ENCODE measurements at regions not wholly inside any gene's neighbourhood (a gene's known extent, or its start where the extent isn't known, plus 50 kb on each side); places are given as distances from the start of the nearest gene placed in this dataset.

GRCh38 chr5:56493308-56493707, 260.2 kb upstream of the ANKRD55 start:
- H3K27me3 ChIP-seq (ENCODE audit: control insufficient read depth in 1 of 2, insufficient read depth in 2 of 2, low read length in 2 of 2), result no peaks in the 10 kb centered on the region
- DNase-seq (no peak), ATAC-seq (ENCODE audit: poor library complexity) (no peak)
- H3K4me1 ChIP-seq (ENCODE audit: insufficient read depth, low read length), result peaks cover 18% of the 10 kb centered on the region
- intact Hi-C loops (cut with DNase I, micrococcal nuclease), result loop anchor here in 1 of 2 experiments (5.0 kb wide), 1 partner anchor 34 kb away; no protein-coding TSS in a partner anchor
- no peaks in the 10 kb centered on the region for H3K9me3 ChIP-seq (ENCODE audit: control insufficient read depth in 1 of 2, insufficient read depth in 1 of 2, low read length in 2 of 2)
- H3K4me3 Mint-ChIP-seq, result no peak overlapping the region
- no peak overlapping the region for H3K4me3 ChIP-seq (ENCODE audit: low read length)
- no peak overlapping the region for H3K27ac Mint-ChIP-seq
- H3K27ac ChIP-seq (ENCODE audit: low read depth in 1 of 2, low read length in 2 of 2), result no peak overlapping the region
- H3K36me3 Mint-ChIP-seq (ENCODE audit: low read depth), result no peaks in the 10 kb centered on the region
- CTCF ChIA-PET, result no interaction called here
- H3K27me3 Mint-ChIP-seq, result no peaks in the 10 kb centered on the region
- POLR2A ChIA-PET, result no interaction called here
- TF ChIP-seq CTCF (IDR thresholded peaks at IDR 0.05), result no peak
- peaks cover 44% of the 10 kb centered on the region for H3K4me1 Mint-ChIP-seq (ENCODE audit: low read depth)
- H3K9me3 Mint-ChIP-seq, result no peaks in the 10 kb centered on the region
- no peaks in the 10 kb centered on the region for H3K36me3 ChIP-seq (ENCODE audit: insufficient read depth, low read length)

- H3K36me3 Mint-ChIP-seq (ENCODE audit: low read depth), result no peaks in the 10 kb centered on the region
- peaks cover 18% of the 10 kb centered on the region for H3K4me1 ChIP-seq (ENCODE audit: insufficient read depth, low read length)
- peaks cover 44% of the 10 kb centered on the region for H3K4me1 Mint-ChIP-seq (ENCODE audit: low read depth)
- TF ChIP-seq CTCF (IDR thresholded peaks at IDR 0.05), result no peak
- no peak overlapping the region for H3K4me3 Mint-ChIP-seq
- H3K27ac Mint-ChIP-seq, result no peak overlapping the region
- peaks cover 0 to 2% of the 10 kb centered on the region in 2 experiments for H3K9me3 ChIP-seq (ENCODE audit: control insufficient read depth in 1 of 2, insufficient read depth in 1 of 2, low read length in 2 of 2)
- H3K27ac ChIP-seq (ENCODE audit: low read depth in 1 of 2, low read length in 2 of 2), result no peak overlapping the region
- no peaks in the 10 kb centered on the region for H3K27me3 ChIP-seq (ENCODE audit: control insufficient read depth in 1 of 2, insufficient read depth in 2 of 2, low read length in 2 of 2)
- no peaks in the 10 kb centered on the region for H3K9me3 Mint-ChIP-seq
- no peaks in the 10 kb centered on the region for H3K27me3 Mint-ChIP-seq
- no peaks in the 10 kb centered on the region for H3K36me3 ChIP-seq (ENCODE audit: insufficient read depth, low read length)
- ATAC-seq (ENCODE audit: poor library complexity) (no peak), DNase-seq (no peak)
- intact Hi-C loops (cut with DNase I, micrococcal nuclease), result loop anchor here in 1 of 2 experiments (5.0 kb wide), 1 partner anchor 34 kb away; no protein-coding TSS in a partner anchor
- H3K4me3 ChIP-seq (ENCODE audit: low read length), result no peak overlapping the region
- ChIA-PET CTCF (no interaction called here), POLR2A (interaction anchor here (1.3 kb wide), 1 partner anchor 93 kb away, joined by 4 read pairs; no protein-coding TSS in a partner anchor)
Observed at GRCh38 chr5:56492812-56493211, 259.7 kb upstream of the ANKRD55 start.

- peaks cover 14% of the 10 kb centered on the region for H3K4me1 ChIP-seq (ENCODE audit: insufficient read depth, low read length)
- ATAC-seq (ENCODE audit: poor library complexity), result peak; percentile 96
- peaks cover 0 to 4% of the 10 kb centered on the region in 2 experiments for H3K9me3 ChIP-seq (ENCODE audit: control insufficient read depth in 1 of 2, insufficient read depth in 1 of 2, low read length in 2 of 2)
- intact Hi-C loops (cut with DNase I, micrococcal nuclease), result loop anchor here in 1 of 2 experiments (5.0 kb wide), 1 partner anchor 36 kb away; no protein-coding TSS in a partner anchor
- ChIA-PET CTCF (interaction anchor here (0.6 kb wide), 1 partner anchor 262 kb away, joined by 3 read pairs; no protein-coding TSS in a partner anchor), POLR2A (interaction anchor here (0.7 to 2.6 kb wide), 8 partner anchors 8 to 258 kb away, joined by 3 to 9 read pairs (median 4); partner anchors contain the start of gene ANKRD55)
- H3K9me3 Mint-ChIP-seq, result no peaks in the 10 kb centered on the region
- TF ChIP-seq CTCF (IDR thresholded peaks at IDR 0.05), result no peak
- H3K27me3 Mint-ChIP-seq, result no peaks in the 10 kb centered on the region
- H3K27ac ChIP-seq (ENCODE audit: low read depth in 1 of 2, low read length in 2 of 2), result peak overlapping the region in 1 of 2 donors; percentile 47
- H3K4me3 Mint-ChIP-seq, result peak overlapping the region; percentile 1
- no peaks in the 10 kb centered on the region for H3K36me3 Mint-ChIP-seq (ENCODE audit: low read depth)
- no peak overlapping the region for H3K4me3 ChIP-seq (ENCODE audit: low read length)
- no peaks in the 10 kb centered on the region for H3K36me3 ChIP-seq (ENCODE audit: insufficient read depth, low read length)
- H3K4me1 Mint-ChIP-seq (ENCODE audit: low read depth), result peaks cover 31% of the 10 kb centered on the region
- peak overlapping the region; percentile 77 for H3K27ac Mint-ChIP-seq
- peak in 12 of 14 experiments; percentile 38 to 69 (median 54) for DNase-seq
- H3K27me3 ChIP-seq (ENCODE audit: control insufficient read depth in 1 of 2, insufficient read depth in 2 of 2, low read length in 2 of 2), result no peaks in the 10 kb centered on the region
Observed at GRCh38 chr5:56490971-56491468, 257.9 kb upstream of the ANKRD55 start.

Data from CD4-positive, alpha-beta T cell (primary cell).